GM10248 (cell line): ENCODE measurements at regions not wholly inside any gene's neighbourhood (a gene's known extent, or its start where the extent isn't known, plus 50 kb on each side); places are given as distances from the start of the nearest gene placed in this dataset.

Experiments used
- CTCF ChIA-PET: fragments of 300-600 bp; sonication (Branson Sonifier 250); formaldehyde crosslinking; extraction: SDS; loops from one replicate; lab custom pipeline; 2021; ENCODE audit warnings: antibody characterized with exemption; lab: Yijun Ruan, JAX
- POLR2A ChIA-PET: fragments of 350-650 bp; sonication (Branson Sonifier 250); formaldehyde crosslinking; extraction: SDS; loops from one replicate; lab custom pipeline; 2020; ENCODE audit warnings: antibody characterized with exemption; lab: Yijun Ruan, JAX
- DNase-seq: peaks from one replicate; pipeline ENCODE4 v3.0.0; 2012; ENCODE audit errors: extremely low spot score
- CTCF ChIP-seq: IDR thresholded peaks from 2 replicates; pipeline ENCODE4 v1.5.1; 2012; ENCODE audit warnings: mild to moderate bottlenecking, low read depth; ENCODE audit errors: extremely low read depth, missing control alignments, control extremely low read depth

- ChIA-PET CTCF (no interaction called here), POLR2A (no interaction called here)
- TF ChIP-seq CTCF = no peak
- DNase-seq = no peak
Observed at GRCh38 chr2:173815772-173816171, 149.4 kb downstream of the SP3 start.

GRCh38 chr2:173817582-173817981, 147.6 kb downstream of the SP3 start:
- CTCF ChIA-PET = interaction anchor here (1.4 to 2.3 kb wide), 3 partner anchors 8 to 12 kb away, joined by 3 to 9 read pairs (median 5); no protein-coding TSS in a partner anchor
- DNase-seq = no peak
- POLR2A ChIA-PET = no interaction called here
- TF ChIP-seq CTCF = no peak

- DNase-seq = no peak
- ChIA-PET CTCF (interaction anchor here (1.4 to 2.3 kb wide), 3 partner anchors 9 to 11 kb away, joined by 3 to 9 read pairs (median 5); no protein-coding TSS in a partner anchor), POLR2A (no interaction called here)
- TF ChIP-seq CTCF = no peak
Observed at GRCh38 chr2:173818285-173818684, 146.9 kb downstream of the SP3 start.

GRCh38 chr2:173819852-173820251, 145.3 kb downstream of the SP3 start:
- CTCF ChIA-PET = interaction anchor here (2.3 kb wide), 1 partner anchor 10 kb away, joined by 5 read pairs; no protein-coding TSS in a partner anchor
- no peak for TF ChIP-seq CTCF
- POLR2A ChIA-PET = no interaction called here
- DNase-seq = no peak

- DNase-seq = no peak
- TF ChIP-seq CTCF = no peak
- POLR2A ChIA-PET = no interaction called here
- CTCF ChIA-PET = no interaction called here
Observed at GRCh38 chr2:173821451-173821850, 143.7 kb downstream of the SP3 start.

GRCh38 chr2:173822889-173823542, 142.2 kb downstream of the SP3 start:
- POLR2A ChIA-PET = no interaction called here
- no peak for DNase-seq
- CTCF ChIA-PET = interaction anchor here (0.8 kb wide), 1 partner anchor 12 kb away, joined by 3 read pairs; no protein-coding TSS in a partner anchor
- TF ChIP-seq CTCF = no peak
